Spleen (tissue), 11 donors: ENCODE measurements at regions not wholly inside any gene's neighbourhood (a gene's known extent, or its start where the extent isn't known, plus 50 kb on each side); places are given as distances from the start of the nearest gene placed in this dataset.

ENCODE experiments used
- DNase-seq: peaks from one replicate; pipeline ENCODE4 v3.0.0-alpha.2; 2020
- H3K27ac ChIP-seq, 8 donors: fragments of 200-600 bp; sonication (generic) in 7 of 8; 1 replicate in 4 of 8; 2 replicates in 4 of 8; pipeline versions ENCODE4 v1.5.0 to v1.8.0; 2016 to 2021; ENCODE audit warnings: inconsistent platforms in 4 of 8, mild to moderate bottlenecking in 4 of 8, moderate library complexity in 1 of 8
- H3K27me3 ChIP-seq, 7 donors: fragments of 200-600 bp; sonication (generic) in 6 of 7; replicated peaks in 1 of 7; 1 replicate in 4 of 7; 2 replicates in 3 of 7; pipeline versions ENCODE4 v1.5.0 to v1.8.0; 2016 to 2021; ENCODE audit warnings: inconsistent platforms in 3 of 7, mild to moderate bottlenecking in 1 of 7
- H3K36me3 ChIP-seq, 6 donors: fragments of 200-600 bp; sonication (generic) in 5 of 6; 1 replicate in 4 of 6; 2 replicates in 2 of 6; pipeline versions ENCODE4 v1.5.0 to v1.8.0; 2016 to 2021; ENCODE audit warnings: inconsistent platforms in 2 of 6
- H3K4me1 ChIP-seq, 6 donors: fragments of 200-600 bp; sonication (generic) in 5 of 6; 1 replicate in 3 of 6; 2 replicates in 3 of 6; pipeline versions ENCODE4 v1.5.0 to v1.8.0; 2016 to 2021; ENCODE audit warnings: inconsistent platforms in 3 of 6
- H3K4me3 ChIP-seq, 8 donors: fragments of 200-600 bp; sonication (generic) in 7 of 8; 1 replicate in 4 of 8; 2 replicates in 4 of 8; pipeline versions ENCODE4 v1.5.0 to v1.8.0; 2016 to 2021; ENCODE audit warnings: inconsistent platforms in 4 of 8, mild to moderate bottlenecking in 4 of 8, moderate library complexity in 2 of 8
- H3K9me3 ChIP-seq, 8 donors: fragments of 200-600 bp; sonication (generic) in 7 of 8; 1 replicate in 4 of 8; 2 replicates in 4 of 8; pipeline versions ENCODE4 v1.5.0 to v1.8.0; 2016 to 2021; ENCODE audit warnings: inconsistent platforms in 4 of 8
- POLR2A ChIP-seq, 3 donors: fragments of 450-650 bp; IDR thresholded peaks; one replicate each; pipeline ENCODE4 v1.5.1; 2017; ENCODE audit warnings: antibody characterized with exemption in 3 of 3, mild to moderate bottlenecking in 1 of 3
- POLR2AphosphoS5 ChIP-seq, 3 donors: sonication (generic); formaldehyde crosslinking; IDR thresholded peaks; one replicate each; pipeline ENCODE4 v1.5.1; 2017; ENCODE audit warnings: antibody characterized with exemption in 3 of 3
- WGBS, 5 donors: extraction: QIAGEN DNeasy Blood & Tissue Kit in 3 of 5; methylation state at CpG; one replicate each; pipeline versions ENCODE4 v1.1.5 to v1.1.7; 2013 to 2018; 5-methylcytosine and 5-hydroxymethylcytosine counted together
- intact Hi-C: fragments of 100-400 bp; cut with DNase I; formaldehyde crosslinking; loops from one replicate; pipeline ENCODE4 v1.15.0; 2023; ENCODE audit warnings: low total_unique reads
- TF ChIP-seq, protein P1 (sequence below), 11 experiments: fragments of 200-600 bp in 7 of 11; fragments of 450-650 bp in 4 of 11; sonication (generic) in 4 of 11; IDR thresholded peaks in 8 of 11; conservative IDR thresholded peaks in 3 of 11; 1 replicate in 7 of 11; 2 replicates in 4 of 11; pipeline versions ENCODE4 v1.4.0 to v1.8.0; 2016 to 2021; ENCODE audit warnings: antibody characterized with exemption in 11 of 11, inconsistent platforms in 4 of 11, mild to moderate bottlenecking in 1 of 11
- donor health status: healthy with polysubstance abuse.
- donor health status: DM: no; HTN: no; CAD: no; lungs with moderate emphysema.
- donor health status: DM: no; HTN: no; CAD: no.
- donor health status: Bipolar disorder and iron deficiency.
- donor health status: healthy.
- donor health status: DM: no; HTN: no; CAD: no.
- donor health status: DM: yes; HTN: yes; CAD: no.

DNA sequence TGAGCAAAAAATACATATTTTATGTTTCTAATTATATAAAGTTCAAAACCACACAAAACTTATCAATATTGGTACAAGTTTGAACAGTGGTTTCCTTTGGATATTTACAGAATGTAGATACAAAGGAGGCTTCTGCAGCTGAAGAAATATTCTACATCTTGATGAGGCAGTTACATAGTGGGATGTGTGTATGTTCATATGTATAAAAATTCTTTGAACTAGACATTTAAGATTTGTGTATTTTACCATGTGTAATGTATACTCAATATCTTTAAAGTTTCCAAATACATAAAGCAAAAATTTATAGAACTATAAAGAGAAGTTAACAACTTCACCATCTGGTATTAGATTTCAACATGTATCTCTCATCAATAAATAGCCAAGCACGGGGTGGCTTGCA, 80.7 kb upstream of the TNFSF4 start:
- intact Hi-C loops, result no loop called here
- H3K4me1 ChIP-seq, result no peaks in the 10 kb centered on the region
- no peak for DNase-seq
- no peaks in the 10 kb centered on the region for H3K9me3 ChIP-seq
- no peak for TF ChIP-seq POLR2AphosphoS5 (IDR thresholded peaks at IDR 0.05)
- no peak for TF ChIP-seq POLR2A (IDR thresholded peaks at IDR 0.05)
- TF ChIP-seq, protein P1, sequence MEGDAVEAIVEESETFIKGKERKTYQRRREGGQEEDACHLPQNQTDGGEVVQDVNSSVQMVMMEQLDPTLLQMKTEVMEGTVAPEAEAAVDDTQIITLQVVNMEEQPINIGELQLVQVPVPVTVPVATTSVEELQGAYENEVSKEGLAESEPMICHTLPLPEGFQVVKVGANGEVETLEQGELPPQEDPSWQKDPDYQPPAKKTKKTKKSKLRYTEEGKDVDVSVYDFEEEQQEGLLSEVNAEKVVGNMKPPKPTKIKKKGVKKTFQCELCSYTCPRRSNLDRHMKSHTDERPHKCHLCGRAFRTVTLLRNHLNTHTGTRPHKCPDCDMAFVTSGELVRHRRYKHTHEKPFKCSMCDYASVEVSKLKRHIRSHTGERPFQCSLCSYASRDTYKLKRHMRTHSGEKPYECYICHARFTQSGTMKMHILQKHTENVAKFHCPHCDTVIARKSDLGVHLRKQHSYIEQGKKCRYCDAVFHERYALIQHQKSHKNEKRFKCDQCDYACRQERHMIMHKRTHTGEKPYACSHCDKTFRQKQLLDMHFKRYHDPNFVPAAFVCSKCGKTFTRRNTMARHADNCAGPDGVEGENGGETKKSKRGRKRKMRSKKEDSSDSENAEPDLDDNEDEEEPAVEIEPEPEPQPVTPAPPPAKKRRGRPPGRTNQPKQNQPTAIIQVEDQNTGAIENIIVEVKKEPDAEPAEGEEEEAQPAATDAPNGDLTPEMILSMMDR (IDR thresholded peaks at IDR 0.05 in 8 of 11, conservative IDR thresholded peaks at IDR 0.05 in 3 of 11), result no peak
- H3K27me3 ChIP-seq, result no peaks in the 10 kb centered on the region
- no peaks in the 10 kb centered on the region for H3K36me3 ChIP-seq
- WGBS, 5 donors, result 90 to 97% (median 92%) methylated on average over 1 of the region's 1 CpG
- no peak overlapping the region for H3K4me3 ChIP-seq
- no peak overlapping the region for H3K27ac ChIP-seq

DNA sequence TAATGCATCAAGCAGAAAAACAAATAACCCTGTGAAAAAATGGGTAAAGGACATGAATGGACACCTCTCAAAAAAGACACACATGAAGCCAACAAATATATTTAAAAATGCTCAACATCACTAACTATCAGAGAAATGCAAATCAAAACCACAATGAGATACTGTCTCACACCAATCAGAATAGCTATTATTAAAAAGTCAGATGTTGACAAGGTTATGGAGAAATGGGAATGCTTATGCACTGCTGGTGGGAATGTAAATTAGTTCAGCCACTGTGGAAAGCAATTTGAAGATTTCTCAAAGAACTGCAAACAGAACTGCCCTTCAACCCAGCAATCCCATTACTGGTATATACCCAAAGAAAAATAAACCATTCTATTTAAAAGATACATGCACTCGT, 86.6 kb upstream of the TNFSF4 start:
- TF ChIP-seq, protein P1 (IDR thresholded peaks at IDR 0.05 in 8 of 11, conservative IDR thresholded peaks at IDR 0.05 in 3 of 11), result no peak
- no peak for TF ChIP-seq POLR2AphosphoS5 (IDR thresholded peaks at IDR 0.05)
- TF ChIP-seq POLR2A (IDR thresholded peaks at IDR 0.05), result no peak
- Histone ChIP-seq H3K36me3 (no peaks in the 10 kb centered on the region), H3K4me1 (peaks cover 0 to 5% (median 0%) of the 10 kb centered on the region in 6 donors), H3K27ac (no peak overlapping the region), H3K4me3 (no peak overlapping the region), H3K27me3 (no peaks in the 10 kb centered on the region), H3K9me3 (no peaks in the 10 kb centered on the region)
- no peak for DNase-seq
- 90 to 100% (median 94%) methylated on average over 1 of the region's 1 CpG for WGBS, 5 donors
- intact Hi-C loops, result no loop called here

DNA sequence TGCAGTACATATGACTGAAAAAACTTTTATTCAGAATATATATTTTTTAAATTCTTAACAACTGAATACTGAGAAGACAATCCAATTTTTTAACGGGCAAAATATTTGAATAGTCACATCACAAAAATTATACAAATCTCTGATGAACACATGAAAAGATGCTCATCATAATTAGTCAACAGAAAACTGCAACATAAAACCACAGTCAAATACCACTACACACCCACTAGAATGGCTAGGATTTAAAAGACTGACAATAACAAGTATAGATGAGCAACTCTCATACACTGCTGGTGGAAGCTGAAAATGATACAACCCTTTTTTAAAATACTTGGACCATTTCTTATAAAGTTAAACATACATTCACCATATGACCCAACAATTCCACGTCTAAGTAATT, 87.7 kb upstream of the TNFSF4 start:
- Histone ChIP-seq H3K27me3 (no peaks in the 10 kb centered on the region), H3K27ac (no peak overlapping the region), H3K36me3 (no peaks in the 10 kb centered on the region), H3K4me3 (no peak overlapping the region), H3K9me3 (no peaks in the 10 kb centered on the region), H3K4me1 (peaks cover 0 to 5% (median 0%) of the 10 kb centered on the region in 6 donors)
- no peak for TF ChIP-seq POLR2AphosphoS5 (IDR thresholded peaks at IDR 0.05)
- TF ChIP-seq POLR2A (IDR thresholded peaks at IDR 0.05), result no peak
- TF ChIP-seq, protein P1 (IDR thresholded peaks at IDR 0.05 in 8 of 11, conservative IDR thresholded peaks at IDR 0.05 in 3 of 11), result no peak
- DNase-seq, result no peak
- intact Hi-C loops, result no loop called here
- 65 to 87% (median 78%) methylated on average over 2 of the region's 2 CpGs for WGBS, 5 donors

DNA sequence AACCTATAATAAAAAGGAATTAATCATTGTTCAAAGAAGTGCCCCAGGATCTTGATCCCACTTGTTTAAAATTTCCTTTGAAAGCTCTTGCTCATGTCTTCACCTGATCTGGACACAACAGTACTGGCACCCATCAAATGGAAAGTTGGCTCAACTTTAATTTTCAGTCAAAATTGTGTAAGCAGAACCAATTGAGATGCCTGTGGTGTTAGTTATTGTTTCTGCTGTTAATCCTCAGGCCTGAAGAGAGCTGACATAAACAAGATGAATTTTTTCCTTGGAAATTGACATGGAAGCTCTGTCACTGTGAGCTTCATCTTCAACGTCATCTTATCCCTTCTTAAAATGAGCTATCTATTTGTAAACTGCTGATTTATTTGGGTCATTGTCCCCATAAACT, 88.3 kb upstream of the TNFSF4 start:
- no peak overlapping the region for H3K4me3 ChIP-seq
- no peaks in the 10 kb centered on the region for H3K9me3 ChIP-seq
- no peak overlapping the region for H3K27ac ChIP-seq
- H3K36me3 ChIP-seq, result no peaks in the 10 kb centered on the region
- intact Hi-C loops, result no loop called here
- peaks cover 0 to 5% (median 0%) of the 10 kb centered on the region in 6 donors for H3K4me1 ChIP-seq
- no peak for DNase-seq
- H3K27me3 ChIP-seq, result no peaks in the 10 kb centered on the region
- no peak for TF ChIP-seq POLR2AphosphoS5 (IDR thresholded peaks at IDR 0.05)
- TF ChIP-seq, protein P1 (IDR thresholded peaks at IDR 0.05 in 8 of 11, conservative IDR thresholded peaks at IDR 0.05 in 3 of 11), result no peak
- no peak for TF ChIP-seq POLR2A (IDR thresholded peaks at IDR 0.05)
- 72 to 94% (median 86%) methylated on average over 1 of the region's 1 CpG for WGBS, 5 donors
